IMR-90 (cell line): ENCODE measurements at regions not wholly inside any gene's neighbourhood (a gene's known extent, or its start where the extent isn't known, plus 50 kb on each side); places are given as distances from the start of the nearest gene placed in this dataset.

Experiments
- ATAC-seq: fragments of 200-7000 bp; cut with Tn5 transposase; 2 replicates; pipeline ENCODE4 v1.9.1; 2020; ENCODE audit warnings: low read depth, mild to moderate bottlenecking, moderate library complexity
- BruUV-seq: library from RNA; stranded (reverse); fragments of 400-500 nt; replicated peaks from 2 replicates; lab custom pipeline; 2021; lab: Mats Ljungman, UMichigan
- CTCF ChIA-PET: fragments of 300-600 bp; formaldehyde crosslinking; extraction: SDS; loops from one replicate; lab custom pipeline; 2021; ENCODE audit warnings: antibody characterized with exemption; lab: Yijun Ruan, JAX
- POLR2A ChIA-PET: fragments of 300-600 bp; sonication (Branson Sonifier 250); formaldehyde crosslinking; loops from one replicate; lab custom pipeline; 2022; ENCODE audit warnings: antibody characterized with exemption; ENCODE audit not compliant: unreplicated experiment; lab: Charles Lee
- DNase-seq: peaks from one replicate; pipeline ENCODE4 v3.0.0; 2013
- H2AFZ ChIP-seq: replicated peaks from 2 replicates; pipeline ENCODE3; 2013; ENCODE audit warnings: low read length, mild to moderate bottlenecking; ENCODE audit not compliant: poor library complexity
- H2AK5ac ChIP-seq: 2 replicates; pipeline ENCODE4 v1.6.1; 2013; ENCODE audit warnings: low read depth, low read length, inconsistent platforms
- H2AK9ac ChIP-seq: replicated peaks from 2 replicates; pipeline ENCODE3; 2013; ENCODE audit warnings: mild to moderate bottlenecking, low read depth, low read length, moderate library complexity; ENCODE audit not compliant: poor library complexity
- H2BK120ac ChIP-seq: 2 replicates; pipeline ENCODE4 v1.6.1; 2013; ENCODE audit warnings: low read depth, low read length, inconsistent platforms
- H2BK15ac ChIP-seq: 3 replicates; pipeline ENCODE4 v1.6.1; 2013; ENCODE audit warnings: low read depth, low read length, inconsistent platforms
- H2BK20ac ChIP-seq: 2 replicates; pipeline ENCODE4 v1.6.1; 2013; ENCODE audit warnings: low read depth, mild to moderate bottlenecking, inconsistent platforms, low read length, moderate library complexity
- H2BK5ac ChIP-seq: 2 replicates; pipeline ENCODE4 v1.6.1; 2013; ENCODE audit warnings: mild to moderate bottlenecking, low read depth, low read length, inconsistent platforms; ENCODE audit not compliant: poor library complexity, severe bottlenecking
- H3K14ac ChIP-seq: replicated peaks from 2 replicates; pipeline ENCODE4 v1.6.1; 2013; ENCODE audit warnings: low read depth, low read length, inconsistent platforms
- H3K18ac ChIP-seq: 2 replicates; pipeline ENCODE4 v1.6.1; 2013; ENCODE audit warnings: low read depth, low read length, control low read depth
- H3K23ac ChIP-seq: 2 replicates; pipeline ENCODE4 v1.6.1; 2013; ENCODE audit warnings: low read depth, low read length, inconsistent platforms
- H3K27ac ChIP-seq: 2 replicates; pipeline ENCODE4 v1.5.1; 2013; ENCODE audit warnings: mild to moderate bottlenecking, control low read depth, low read length; ENCODE audit not compliant: insufficient read depth
- H3K27me3 ChIP-seq: 2 replicates; pipeline ENCODE4 v1.6.1; 2013; ENCODE audit warnings: low read length; ENCODE audit not compliant: control insufficient read depth, insufficient read depth
- H3K36me3 ChIP-seq: 2 replicates; pipeline ENCODE4 v1.6.1; 2013; ENCODE audit warnings: low read length, mixed read lengths; ENCODE audit not compliant: control insufficient read depth, insufficient read depth
- H3K4ac ChIP-seq: 2 replicates; pipeline ENCODE4 v1.6.1; 2013; ENCODE audit warnings: low read depth, low read length, inconsistent platforms
- H3K4me1 ChIP-seq: 2 replicates; pipeline ENCODE4 v1.6.1; 2013; ENCODE audit warnings: low read length, mixed read lengths; ENCODE audit not compliant: control insufficient read depth, insufficient read depth
- H3K4me2 ChIP-seq: 2 replicates; pipeline ENCODE4 v1.6.1; 2013; ENCODE audit warnings: low read depth, mild to moderate bottlenecking, control low read depth, low read length, moderate library complexity
- H3K4me3 ChIP-seq: 2 replicates; pipeline ENCODE4 v1.5.1; 2013; ENCODE audit warnings: low read depth, mild to moderate bottlenecking, control low read depth, low read length, moderate library complexity; ENCODE audit not compliant: insufficient read depth
- H3K56ac ChIP-seq: 2 replicates; pipeline ENCODE4 v1.6.1; 2013; ENCODE audit warnings: low read length, inconsistent platforms; ENCODE audit not compliant: insufficient read depth; ENCODE audit errors: extremely low read depth
- H3K79me1 ChIP-seq, 2 experiments: 2 replicates each; pipeline ENCODE4 v1.6.1; 2013; ENCODE audit warnings: low read length in 2 of 2, inconsistent platforms in 1 of 2, low read depth in 1 of 2
- H3K9ac ChIP-seq: 2 replicates; pipeline ENCODE4 v1.6.1; 2013; ENCODE audit warnings: low read depth, low read length, control low read depth
- H3K9me1 ChIP-seq: 2 replicates; pipeline ENCODE4 v1.6.1; 2013; ENCODE audit warnings: low read length, inconsistent platforms; ENCODE audit not compliant: insufficient read depth
- H3K9me3 ChIP-seq: 2 replicates; pipeline ENCODE4 v1.6.1; 2013; ENCODE audit warnings: low read length; ENCODE audit not compliant: control insufficient read depth, insufficient read depth
- H4K20me1 ChIP-seq: 2 replicates; pipeline ENCODE4 v1.6.1; 2013; ENCODE audit warnings: low read length, inconsistent platforms; ENCODE audit not compliant: insufficient read depth
- H4K5ac ChIP-seq: 2 replicates; pipeline ENCODE4 v1.6.1; 2013; ENCODE audit warnings: mild to moderate bottlenecking, low read depth, low read length, control low read depth
- H4K8ac ChIP-seq, 2 experiments: 2 replicates each; pipeline ENCODE4 v1.6.1; 2013; ENCODE audit warnings: low read depth in 2 of 2, low read length in 2 of 2, control low read depth in 1 of 2, inconsistent platforms in 1 of 2
- H4K91ac ChIP-seq: 2 replicates; pipeline ENCODE4 v1.6.1; 2013; ENCODE audit warnings: low read depth, low read length, inconsistent platforms; ENCODE audit not compliant: insufficient read depth
- BHLHE40 ChIP-seq: fragments of 150-350 bp; IDR thresholded peaks from 2 replicates; pipeline ENCODE4 v1.6.1; 2016; ENCODE audit warnings: mild to moderate bottlenecking, low read depth, low read length
- CEBPB ChIP-seq: IDR thresholded peaks from 2 replicates; pipeline ENCODE4 v1.6.1; 2012; ENCODE audit warnings: low read depth, low read length, improper control_type of control experiment
- CHD1 ChIP-seq: IDR thresholded peaks from 2 replicates; pipeline ENCODE4 v1.6.1; 2012; ENCODE audit warnings: low read depth, low read length, improper control_type of control experiment
- CTCF ChIP-seq: conservative IDR thresholded peaks from 2 replicates; pipeline ENCODE4 v1.5.1; 2012; ENCODE audit warnings: mild to moderate bottlenecking, low read depth, low read length, improper control_type of control experiment
- MAFK ChIP-seq: IDR thresholded peaks from 2 replicates; pipeline ENCODE4 v1.6.1; 2012; ENCODE audit warnings: low read depth, low read length, improper control_type of control experiment
- MXI1 ChIP-seq: IDR thresholded peaks from 2 replicates; pipeline ENCODE4 v1.6.1; 2012; ENCODE audit warnings: low read depth, mild to moderate bottlenecking, low read length, moderate library complexity, borderline replicate concordance
- NFE2L2 ChIP-seq: fragments of 150-350 bp; IDR thresholded peaks from 2 replicates; pipeline ENCODE4 v1.6.1; 2016; ENCODE audit warnings: low read depth, mild to moderate bottlenecking, low read length
- POLR2A ChIP-seq: IDR thresholded peaks from 2 replicates; pipeline ENCODE4 v1.6.1; 2012; ENCODE audit warnings: mild to moderate bottlenecking, low read depth, low read length
- RFX5 ChIP-seq: IDR thresholded peaks from 2 replicates; pipeline ENCODE4 v1.8.0; 2012; ENCODE audit warnings: low read depth, mild to moderate bottlenecking, low read length, moderate library complexity
- USF2 ChIP-seq: fragments of 150-350 bp; IDR thresholded peaks from 2 replicates; pipeline ENCODE4 v1.6.1; 2017; ENCODE audit warnings: mild to moderate bottlenecking, antibody characterized with exemption, low read length, low read depth
- WGBS, 2 experiments: methylation state at CpG; one replicate each; pipeline versions ENCODE4 v1.1.5 to v1.1.7; 2013; ENCODE audit warnings: missing lambda C conversion rate in 2 of 2; ENCODE audit not compliant: insufficient read length in 1 of 2; ENCODE audit errors: extremely low coverage in 2 of 2; 5-methylcytosine and 5-hydroxymethylcytosine counted together
- dilution Hi-C: fragments of 300-500 bp; cut with HindIII; formaldehyde crosslinking; loops from one replicate; pipeline ENCODE4 v1.14.3; 2018; ENCODE audit warnings: low sequenced_read_pairs; ENCODE audit not compliant: unreplicated experiment
- in situ Hi-C: fragments of 300-500 bp; cut with MboI; formaldehyde crosslinking; loops from 3 replicates; pipeline ENCODE4 v1.14.3; 2019; ENCODE audit warnings: low sequenced_read_pairs, inconsistent platforms, mixed read lengths
- intact Hi-C: fragments of 100-400 bp; cut with micrococcal nuclease; formaldehyde crosslinking; loops from 2 replicates; pipeline ENCODE4 v1.10.0; 2022

- no peak for ATAC-seq
- no peak overlapping the region for H3K23ac ChIP-seq
- no peak overlapping the region for H4K91ac ChIP-seq
- TF ChIP-seq BHLHE40 (no peak), NFE2L2 (no peak), MAFK (no peak), MXI1 (no peak), USF2 (no peak), CEBPB (no peak), CHD1 (no peak), POLR2A (no peak), CTCF (no peak), RFX5 (no peak)
- ChIA-PET CTCF (no interaction called here), POLR2A (no interaction called here)
- dilution Hi-C loops: no loop called here
- H3K4me3 ChIP-seq: no peak overlapping the region
- no peak overlapping the region for H2AK9ac ChIP-seq
- no peak overlapping the region for H3K18ac ChIP-seq
- no peaks in the 10 kb centered on the region for H3K4me1 ChIP-seq
- H2BK5ac ChIP-seq: no peak overlapping the region
- H3K9ac ChIP-seq: no peak overlapping the region
- H4K5ac ChIP-seq: no peak overlapping the region
- no peaks in the 10 kb centered on the region for H3K9me1 ChIP-seq
- H3K4me2 ChIP-seq: no peak overlapping the region
- DNase-seq: no peak
- no peak overlapping the region for H3K4ac ChIP-seq
- in situ Hi-C loops: no loop called here
- no peak overlapping the region for H3K14ac ChIP-seq
- H3K36me3 ChIP-seq: no peaks in the 10 kb centered on the region
- no peak overlapping the region for H2BK20ac ChIP-seq
- no peak overlapping the region for H3K56ac ChIP-seq
- WGBS, 2 experiments: no CpG with 5 or more reads among the region's 2 CpGs
- intact Hi-C loops: no loop called here
- H3K27me3 ChIP-seq: no peaks in the 10 kb centered on the region
- H4K20me1 ChIP-seq: no peaks in the 10 kb centered on the region
- H2BK15ac ChIP-seq: no peak overlapping the region
- no peaks in the 10 kb centered on the region for H3K79me1 ChIP-seq
- no peak overlapping the region for H3K27ac ChIP-seq
- H2AFZ ChIP-seq: no peak overlapping the region
- BruUV-seq: no TSS peak
- H3K9me3 ChIP-seq: peaks cover 2% of the 10 kb centered on the region
- no peak overlapping the region for H2BK120ac ChIP-seq
- no peak overlapping the region for H4K8ac ChIP-seq
- no peak overlapping the region for H2AK5ac ChIP-seq
Observed at GRCh38 chr3:63090656-63091055, 187.5 kb upstream of the SYNPR start.
